IMR-90 (cell line): ENCODE measurements at regions not wholly inside any gene's neighbourhood (a gene's known extent, or its start where the extent isn't known, plus 50 kb on each side); places are given as distances from the start of the nearest gene placed in this dataset.

Experiments
- ATAC-seq: fragments of 200-7000 bp; cut with Tn5 transposase; 2 replicates; pipeline ENCODE4 v1.9.1; 2020; ENCODE audit warnings: low read depth, mild to moderate bottlenecking, moderate library complexity
- BruUV-seq: library from RNA; stranded (reverse); fragments of 400-500 nt; replicated peaks from 2 replicates; lab custom pipeline; 2021; lab: Mats Ljungman, UMichigan
- CTCF ChIA-PET: fragments of 300-600 bp; formaldehyde crosslinking; extraction: SDS; loops from one replicate; lab custom pipeline; 2021; ENCODE audit warnings: antibody characterized with exemption; lab: Yijun Ruan, JAX
- POLR2A ChIA-PET: fragments of 300-600 bp; sonication (Branson Sonifier 250); formaldehyde crosslinking; loops from one replicate; lab custom pipeline; 2022; ENCODE audit warnings: antibody characterized with exemption; ENCODE audit not compliant: unreplicated experiment; lab: Charles Lee
- DNase-seq: peaks from one replicate; pipeline ENCODE4 v3.0.0; 2013
- H2AFZ ChIP-seq: replicated peaks from 2 replicates; pipeline ENCODE3; 2013; ENCODE audit warnings: low read length, mild to moderate bottlenecking; ENCODE audit not compliant: poor library complexity
- H2AK5ac ChIP-seq: 2 replicates; pipeline ENCODE4 v1.6.1; 2013; ENCODE audit warnings: low read depth, low read length, inconsistent platforms
- H2AK9ac ChIP-seq: replicated peaks from 2 replicates; pipeline ENCODE3; 2013; ENCODE audit warnings: mild to moderate bottlenecking, low read depth, low read length, moderate library complexity; ENCODE audit not compliant: poor library complexity
- H2BK120ac ChIP-seq: 2 replicates; pipeline ENCODE4 v1.6.1; 2013; ENCODE audit warnings: low read depth, low read length, inconsistent platforms
- H2BK15ac ChIP-seq: 3 replicates; pipeline ENCODE4 v1.6.1; 2013; ENCODE audit warnings: low read depth, low read length, inconsistent platforms
- H2BK20ac ChIP-seq: 2 replicates; pipeline ENCODE4 v1.6.1; 2013; ENCODE audit warnings: low read depth, mild to moderate bottlenecking, inconsistent platforms, low read length, moderate library complexity
- H2BK5ac ChIP-seq: 2 replicates; pipeline ENCODE4 v1.6.1; 2013; ENCODE audit warnings: mild to moderate bottlenecking, low read depth, low read length, inconsistent platforms; ENCODE audit not compliant: poor library complexity, severe bottlenecking
- H3K14ac ChIP-seq: replicated peaks from 2 replicates; pipeline ENCODE4 v1.6.1; 2013; ENCODE audit warnings: low read depth, low read length, inconsistent platforms
- H3K18ac ChIP-seq: 2 replicates; pipeline ENCODE4 v1.6.1; 2013; ENCODE audit warnings: low read depth, low read length, control low read depth
- H3K23ac ChIP-seq: 2 replicates; pipeline ENCODE4 v1.6.1; 2013; ENCODE audit warnings: low read depth, low read length, inconsistent platforms
- H3K27ac ChIP-seq: 2 replicates; pipeline ENCODE4 v1.5.1; 2013; ENCODE audit warnings: mild to moderate bottlenecking, control low read depth, low read length; ENCODE audit not compliant: insufficient read depth
- H3K27me3 ChIP-seq: 2 replicates; pipeline ENCODE4 v1.6.1; 2013; ENCODE audit warnings: low read length; ENCODE audit not compliant: control insufficient read depth, insufficient read depth
- H3K36me3 ChIP-seq: 2 replicates; pipeline ENCODE4 v1.6.1; 2013; ENCODE audit warnings: low read length, mixed read lengths; ENCODE audit not compliant: control insufficient read depth, insufficient read depth
- H3K4ac ChIP-seq: 2 replicates; pipeline ENCODE4 v1.6.1; 2013; ENCODE audit warnings: low read depth, low read length, inconsistent platforms
- H3K4me1 ChIP-seq: 2 replicates; pipeline ENCODE4 v1.6.1; 2013; ENCODE audit warnings: low read length, mixed read lengths; ENCODE audit not compliant: control insufficient read depth, insufficient read depth
- H3K4me2 ChIP-seq: 2 replicates; pipeline ENCODE4 v1.6.1; 2013; ENCODE audit warnings: low read depth, mild to moderate bottlenecking, control low read depth, low read length, moderate library complexity
- H3K4me3 ChIP-seq: 2 replicates; pipeline ENCODE4 v1.5.1; 2013; ENCODE audit warnings: low read depth, mild to moderate bottlenecking, control low read depth, low read length, moderate library complexity; ENCODE audit not compliant: insufficient read depth
- H3K56ac ChIP-seq: 2 replicates; pipeline ENCODE4 v1.6.1; 2013; ENCODE audit warnings: low read length, inconsistent platforms; ENCODE audit not compliant: insufficient read depth; ENCODE audit errors: extremely low read depth
- H3K79me1 ChIP-seq, 2 experiments: 2 replicates each; pipeline ENCODE4 v1.6.1; 2013; ENCODE audit warnings: low read length in 2 of 2, inconsistent platforms in 1 of 2, low read depth in 1 of 2
- H3K9ac ChIP-seq: 2 replicates; pipeline ENCODE4 v1.6.1; 2013; ENCODE audit warnings: low read depth, low read length, control low read depth
- H3K9me1 ChIP-seq: 2 replicates; pipeline ENCODE4 v1.6.1; 2013; ENCODE audit warnings: low read length, inconsistent platforms; ENCODE audit not compliant: insufficient read depth
- H3K9me3 ChIP-seq: 2 replicates; pipeline ENCODE4 v1.6.1; 2013; ENCODE audit warnings: low read length; ENCODE audit not compliant: control insufficient read depth, insufficient read depth
- H4K20me1 ChIP-seq: 2 replicates; pipeline ENCODE4 v1.6.1; 2013; ENCODE audit warnings: low read length, inconsistent platforms; ENCODE audit not compliant: insufficient read depth
- H4K5ac ChIP-seq: 2 replicates; pipeline ENCODE4 v1.6.1; 2013; ENCODE audit warnings: mild to moderate bottlenecking, low read depth, low read length, control low read depth
- H4K8ac ChIP-seq, 2 experiments: 2 replicates each; pipeline ENCODE4 v1.6.1; 2013; ENCODE audit warnings: low read depth in 2 of 2, low read length in 2 of 2, control low read depth in 1 of 2, inconsistent platforms in 1 of 2
- H4K91ac ChIP-seq: 2 replicates; pipeline ENCODE4 v1.6.1; 2013; ENCODE audit warnings: low read depth, low read length, inconsistent platforms; ENCODE audit not compliant: insufficient read depth
- BHLHE40 ChIP-seq: fragments of 150-350 bp; IDR thresholded peaks from 2 replicates; pipeline ENCODE4 v1.6.1; 2016; ENCODE audit warnings: mild to moderate bottlenecking, low read depth, low read length
- CEBPB ChIP-seq: IDR thresholded peaks from 2 replicates; pipeline ENCODE4 v1.6.1; 2012; ENCODE audit warnings: low read depth, low read length, improper control_type of control experiment
- CTCF ChIP-seq: conservative IDR thresholded peaks from 2 replicates; pipeline ENCODE4 v1.5.1; 2012; ENCODE audit warnings: mild to moderate bottlenecking, low read depth, low read length, improper control_type of control experiment
- ELK1 ChIP-seq: fragments of 150-350 bp; IDR thresholded peaks from 2 replicates; pipeline ENCODE4 v1.6.1; 2016; ENCODE audit warnings: low read depth, mild to moderate bottlenecking, low read length, moderate library complexity, borderline replicate concordance
- MAFK ChIP-seq: IDR thresholded peaks from 2 replicates; pipeline ENCODE4 v1.6.1; 2012; ENCODE audit warnings: low read depth, low read length, improper control_type of control experiment
- NFE2L2 ChIP-seq: fragments of 150-350 bp; IDR thresholded peaks from 2 replicates; pipeline ENCODE4 v1.6.1; 2016; ENCODE audit warnings: low read depth, mild to moderate bottlenecking, low read length
- POLR2A ChIP-seq: IDR thresholded peaks from 2 replicates; pipeline ENCODE4 v1.6.1; 2012; ENCODE audit warnings: mild to moderate bottlenecking, low read depth, low read length
- RCOR1 ChIP-seq: IDR thresholded peaks from 2 replicates; pipeline ENCODE4 v1.6.1; 2012; ENCODE audit warnings: mild to moderate bottlenecking, low read length, improper control_type of control experiment; ENCODE audit not compliant: insufficient replicate concordance
- RFX5 ChIP-seq: IDR thresholded peaks from 2 replicates; pipeline ENCODE4 v1.8.0; 2012; ENCODE audit warnings: low read depth, mild to moderate bottlenecking, low read length, moderate library complexity
- SMC3 ChIP-seq: fragments of 150-350 bp; IDR thresholded peaks from 2 replicates; pipeline ENCODE4 v1.6.1; 2016; ENCODE audit warnings: low read depth, mild to moderate bottlenecking, antibody characterized with exemption, low read length, moderate library complexity
- WGBS, 2 experiments: methylation state at CpG; one replicate each; pipeline versions ENCODE4 v1.1.5 to v1.1.7; 2013; ENCODE audit warnings: missing lambda C conversion rate in 2 of 2; ENCODE audit not compliant: insufficient read length in 1 of 2; ENCODE audit errors: extremely low coverage in 2 of 2; 5-methylcytosine and 5-hydroxymethylcytosine counted together
- dilution Hi-C: fragments of 300-500 bp; cut with HindIII; formaldehyde crosslinking; loops from one replicate; pipeline ENCODE4 v1.14.3; 2018; ENCODE audit warnings: low sequenced_read_pairs; ENCODE audit not compliant: unreplicated experiment
- in situ Hi-C: fragments of 300-500 bp; cut with MboI; formaldehyde crosslinking; loops from 3 replicates; pipeline ENCODE4 v1.14.3; 2019; ENCODE audit warnings: low sequenced_read_pairs, inconsistent platforms, mixed read lengths
- intact Hi-C: fragments of 100-400 bp; cut with micrococcal nuclease; formaldehyde crosslinking; loops from 2 replicates; pipeline ENCODE4 v1.10.0; 2022

GRCh38 chr5:29085142-29085541 lies 2046.8 kb upstream of the CDH9 start:
- ATAC-seq, result no peak
- CTCF ChIA-PET, result no interaction called here
- Histone ChIP-seq H3K9me1 (no peaks in the 10 kb centered on the region), H3K79me1 (no peaks in the 10 kb centered on the region), H2BK5ac (no peak overlapping the region), H2BK15ac (no peak overlapping the region), H3K9me3 (peaks cover 3% of the 10 kb centered on the region), H3K18ac (no peak overlapping the region), H3K4ac (no peak overlapping the region), H4K8ac (no peak overlapping the region), H4K20me1 (no peaks in the 10 kb centered on the region), H3K36me3 (no peaks in the 10 kb centered on the region), H2AK5ac (no peak overlapping the region), H2AFZ (no peak overlapping the region), H2AK9ac (no peak overlapping the region), H3K4me1 (no peaks in the 10 kb centered on the region), H3K23ac (no peak overlapping the region), H4K5ac (no peak overlapping the region), H3K27me3 (no peaks in the 10 kb centered on the region), H3K4me3 (no peak overlapping the region), H4K91ac (no peak overlapping the region), H3K56ac (no peak overlapping the region), H3K4me2 (no peak overlapping the region), H2BK120ac (no peak overlapping the region), H2BK20ac (no peak overlapping the region), H3K27ac (no peak overlapping the region), H3K9ac (no peak overlapping the region), H3K14ac (no peak overlapping the region)
- POLR2A ChIA-PET, result no interaction called here
- in situ Hi-C loops (no loop called here), dilution Hi-C loops (no loop called here), intact Hi-C loops (loop anchor here (5.0 kb wide), 1 partner anchor 367 kb away; no protein-coding TSS in a partner anchor)
- TF ChIP-seq CTCF, result no peak
- no peak for TF ChIP-seq RCOR1
- TF ChIP-seq ELK1, result no peak
- no peak for TF ChIP-seq RFX5
- TF ChIP-seq MAFK, result no peak
- no peak for TF ChIP-seq NFE2L2
- no peak for TF ChIP-seq CEBPB
- TF ChIP-seq POLR2A, result no peak
- TF ChIP-seq SMC3, result no peak
- no peak for TF ChIP-seq BHLHE40
- WGBS, 2 experiments, result no CpG with 5 or more reads among the region's 2 CpGs
- no TSS peak for BruUV-seq
- DNase-seq, result no peak
